ENCODE measurements at regions not wholly inside any gene's neighbourhood (a gene's known extent, or its start where the extent isn't known, plus 50 kb on each side); places are given as distances from the start of the nearest gene placed in this dataset.
A peak's percentile ranks its signal among the peaks of the same experiment; 100 is the strongest.
"Not testable (repeated sequence)": the region's sequence is repeated elsewhere in the genome, so short reads cannot be mapped to it uniquely, and the experiment has no call there.

GRCh38 chr9:18297056-18297841, 176.7 kb upstream of the ADAMTSL1 start:
- Histone ChIP-seq H3K4me2 (ENCODE audit: low read length) (no peak overlapping the region), H3K9me3 (ENCODE audit: low read length) (no peaks in the 10 kb centered on the region), H3K4me3 (ENCODE audit: low read length) (no peak overlapping the region), H3F3A (ENCODE audit: low read length, unreplicated experiment) (no peaks in the 10 kb centered on the region), H4K20me1 (ENCODE audit: low read length) (no peaks in the 10 kb centered on the region), H3K4me1 (ENCODE audit: insufficient read depth, low read length) (peaks cover 8% of the 10 kb centered on the region), H3K27ac (ENCODE audit: low read length) (no peak overlapping the region), H3K9me2 (replicated peaks; ENCODE audit: low read length) (no peaks in the 10 kb centered on the region), H2AFZ (ENCODE audit: low read length) (peak overlapping the region; percentile 3; the same call in 1 of the 2 replicates), H3K36me3 (ENCODE audit: low read depth, low read length) (no peaks in the 10 kb centered on the region), H3K9ac (ENCODE audit: low read length) (no peak overlapping the region), H3K27me3 (ENCODE audit: low read length) (no peaks in the 10 kb centered on the region), H3K79me2 (ENCODE audit: low read length) (no peaks in the 10 kb centered on the region)
- TF ChIP-seq, protein P1, sequence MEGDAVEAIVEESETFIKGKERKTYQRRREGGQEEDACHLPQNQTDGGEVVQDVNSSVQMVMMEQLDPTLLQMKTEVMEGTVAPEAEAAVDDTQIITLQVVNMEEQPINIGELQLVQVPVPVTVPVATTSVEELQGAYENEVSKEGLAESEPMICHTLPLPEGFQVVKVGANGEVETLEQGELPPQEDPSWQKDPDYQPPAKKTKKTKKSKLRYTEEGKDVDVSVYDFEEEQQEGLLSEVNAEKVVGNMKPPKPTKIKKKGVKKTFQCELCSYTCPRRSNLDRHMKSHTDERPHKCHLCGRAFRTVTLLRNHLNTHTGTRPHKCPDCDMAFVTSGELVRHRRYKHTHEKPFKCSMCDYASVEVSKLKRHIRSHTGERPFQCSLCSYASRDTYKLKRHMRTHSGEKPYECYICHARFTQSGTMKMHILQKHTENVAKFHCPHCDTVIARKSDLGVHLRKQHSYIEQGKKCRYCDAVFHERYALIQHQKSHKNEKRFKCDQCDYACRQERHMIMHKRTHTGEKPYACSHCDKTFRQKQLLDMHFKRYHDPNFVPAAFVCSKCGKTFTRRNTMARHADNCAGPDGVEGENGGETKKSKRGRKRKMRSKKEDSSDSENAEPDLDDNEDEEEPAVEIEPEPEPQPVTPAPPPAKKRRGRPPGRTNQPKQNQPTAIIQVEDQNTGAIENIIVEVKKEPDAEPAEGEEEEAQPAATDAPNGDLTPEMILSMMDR (conservative IDR thresholded peaks at IDR 0.05; ENCODE audit: low read depth, low read length), result peak; percentile 53
- TF ChIP-seq EZH2phosphoT487 (IDR thresholded peaks at IDR 0.05; ENCODE audit: borderline replicate concordance, low read length) (no peak), EZH2 (IDR thresholded peaks at IDR 0.05; ENCODE audit: low read length, unreplicated experiment) (no peak)
- ATAC-seq, result no peak
- intact Hi-C loops (cut with micrococcal nuclease), result no loop called here
- ChIA-PET CTCF (no interaction called here), POLR2A (ENCODE audit: unreplicated experiment) (no interaction called here)
- BruUV-seq (replicated peaks), result no TSS peak
- DNase-seq, result peak; percentile 37

DNA sequence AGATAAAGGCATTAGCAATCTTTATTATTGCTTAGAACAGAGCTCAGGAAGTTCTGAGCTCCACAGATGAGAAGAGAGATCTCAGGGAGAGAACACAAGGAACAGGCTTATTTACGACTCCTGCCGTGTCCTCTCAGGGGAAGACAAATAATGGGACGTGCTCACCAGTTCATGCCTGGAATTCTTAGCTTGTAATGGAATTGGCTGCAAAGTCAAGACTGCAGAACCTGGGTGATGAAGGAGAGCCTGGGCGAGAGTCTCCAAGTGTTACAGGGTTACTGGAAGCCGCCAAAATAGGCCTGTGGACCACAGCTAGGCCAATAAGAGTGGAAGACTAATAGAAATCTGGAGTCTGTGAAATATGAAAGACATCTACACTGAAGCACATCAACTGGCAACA, 174.5 kb upstream of the ADAMTSL1 start:
- no peaks in the 10 kb centered on the region for H3K9me2 ChIP-seq (replicated peaks; ENCODE audit: low read length)
- no peaks in the 10 kb centered on the region for H4K20me1 ChIP-seq (ENCODE audit: low read length)
- POLR2A ChIA-PET (ENCODE audit: unreplicated experiment), result no interaction called here
- no peaks in the 10 kb centered on the region for H3K27me3 ChIP-seq (ENCODE audit: low read length)
- H3K9me3 ChIP-seq (ENCODE audit: low read length), result no peaks in the 10 kb centered on the region
- H3K9ac ChIP-seq (ENCODE audit: low read length), result no peak overlapping the region
- DNase-seq (no peak), ATAC-seq (no peak)
- no peak overlapping the region for H2AFZ ChIP-seq (ENCODE audit: low read length)
- TF ChIP-seq EZH2phosphoT487 (IDR thresholded peaks at IDR 0.05; ENCODE audit: borderline replicate concordance, low read length) (no peak), EZH2 (IDR thresholded peaks at IDR 0.05; ENCODE audit: low read length, unreplicated experiment) (no peak)
- TF ChIP-seq, protein P1 (conservative IDR thresholded peaks at IDR 0.05; ENCODE audit: low read depth, low read length), result no peak
- no peaks in the 10 kb centered on the region for H3F3A ChIP-seq (ENCODE audit: low read length, unreplicated experiment)
- H3K4me2 ChIP-seq (ENCODE audit: low read length), result no peak overlapping the region
- no peak overlapping the region for H3K27ac ChIP-seq (ENCODE audit: low read length)
- H3K4me3 ChIP-seq (ENCODE audit: low read length), result no peak overlapping the region
- CTCF ChIA-PET, result no interaction called here
- H3K4me1 ChIP-seq (ENCODE audit: insufficient read depth, low read length), result peaks cover 8% of the 10 kb centered on the region
- no peaks in the 10 kb centered on the region for H3K36me3 ChIP-seq (ENCODE audit: low read depth, low read length)
- intact Hi-C loops (cut with micrococcal nuclease), result no loop called here
- BruUV-seq (replicated peaks), result no TSS peak
- H3K79me2 ChIP-seq (ENCODE audit: low read length), result no peaks in the 10 kb centered on the region

- H4K20me1 ChIP-seq (ENCODE audit: low read length); H3K4me2 ChIP-seq (ENCODE audit: low read length); DNase-seq; POLR2A ChIA-PET (ENCODE audit: unreplicated experiment); CTCF ChIA-PET; intact Hi-C loops (cut with micrococcal nuclease); H3K4me1 ChIP-seq (ENCODE audit: insufficient read depth, low read length); H3K79me2 ChIP-seq (ENCODE audit: low read length); BruUV-seq (replicated peaks); H3K9me3 ChIP-seq (ENCODE audit: low read length); H3K36me3 ChIP-seq (ENCODE audit: low read depth, low read length); H3K27me3 ChIP-seq (ENCODE audit: low read length); H3K9ac ChIP-seq (ENCODE audit: low read length); H2AFZ ChIP-seq (ENCODE audit: low read length); H3F3A ChIP-seq (ENCODE audit: low read length, unreplicated experiment); H3K9me2 ChIP-seq (replicated peaks; ENCODE audit: low read length); H3K4me3 ChIP-seq (ENCODE audit: low read length); H3K27ac ChIP-seq (ENCODE audit: low read length); ATAC-seq: not testable (repeated sequence)
Observed at GRCh38 chr9:18305167-18305806, 168.7 kb upstream of the ADAMTSL1 start.
